H9 (cell line): ENCODE measurements at regions not wholly inside any gene's neighbourhood (a gene's known extent, or its start where the extent isn't known, plus 50 kb on each side); places are given as distances from the start of the nearest gene placed in this dataset.

Experiments used
- DNase-seq: peaks from one replicate; pipeline ENCODE4 v3.0.0-alpha.2; 2017
- H2AFZ ChIP-seq: one replicate; pipeline ENCODE4 v1.6.1; 2013; ENCODE audit warnings: mild to moderate bottlenecking, low read length, control low read depth, moderate library complexity
- H2AK5ac ChIP-seq: 2 replicates; pipeline ENCODE4 v1.6.1; 2013; ENCODE audit warnings: low read length, control low read depth, mixed read lengths; ENCODE audit not compliant: insufficient read length
- H2BK120ac ChIP-seq: one replicate; pipeline ENCODE4 v1.6.1; 2013; ENCODE audit warnings: low read depth, mild to moderate bottlenecking, low read length, control low read depth, inconsistent platforms; ENCODE audit not compliant: poor library complexity, severe bottlenecking
- H2BK12ac ChIP-seq: 2 replicates; pipeline ENCODE4 v1.6.1; 2013; ENCODE audit warnings: low read length, control low read depth, mixed read lengths, low read depth; ENCODE audit not compliant: insufficient read length
- H2BK15ac ChIP-seq: 2 replicates; pipeline ENCODE4 v1.6.1; 2013; ENCODE audit warnings: low read depth, low read length, control low read depth
- H2BK20ac ChIP-seq: one replicate; pipeline ENCODE4 v1.6.1; 2013; ENCODE audit warnings: low read depth, mild to moderate bottlenecking, low read length, control low read depth, inconsistent platforms; ENCODE audit not compliant: poor library complexity, severe bottlenecking
- H2BK5ac ChIP-seq: 2 replicates; pipeline ENCODE4 v1.6.1; 2013; ENCODE audit warnings: low read length, control low read depth, mixed read lengths; ENCODE audit not compliant: insufficient read length
- H3K14ac ChIP-seq: 2 replicates; pipeline ENCODE4 v1.6.1; 2013; ENCODE audit warnings: low read length, control low read depth; ENCODE audit not compliant: insufficient read depth
- H3K18ac ChIP-seq: 2 replicates; pipeline ENCODE4 v1.6.1; 2013; ENCODE audit warnings: low read depth, mild to moderate bottlenecking, mixed read lengths, low read length, control low read depth; ENCODE audit not compliant: insufficient read length
- H3K23ac ChIP-seq: 2 replicates; pipeline ENCODE4 v1.6.1; 2013; ENCODE audit warnings: low read length, control low read depth, mixed read lengths, low read depth; ENCODE audit not compliant: insufficient read length
- H3K23me2 ChIP-seq: 2 replicates; pipeline ENCODE4 v1.6.1; 2013; ENCODE audit warnings: low read depth, mild to moderate bottlenecking, mixed read lengths, low read length, control low read depth; ENCODE audit not compliant: insufficient read length, poor library complexity, severe bottlenecking
- H3K27ac ChIP-seq: 2 replicates; pipeline ENCODE4 v1.5.1; 2013; ENCODE audit warnings: low read length, control low read depth, mixed read lengths, low read depth; ENCODE audit not compliant: insufficient read length
- H3K27me3 ChIP-seq: 2 replicates; pipeline ENCODE4 v1.6.1; 2013; ENCODE audit warnings: low read length, control low read depth, inconsistent platforms; ENCODE audit not compliant: insufficient read depth
- H3K4ac ChIP-seq: 2 replicates; pipeline ENCODE4 v1.6.1; 2013; ENCODE audit warnings: low read depth, mild to moderate bottlenecking, control low read depth, inconsistent platforms, low read length, moderate library complexity
- H3K4me1 ChIP-seq: 2 replicates; pipeline ENCODE4 v1.6.1; 2013; ENCODE audit warnings: low read length, control low read depth, inconsistent platforms; ENCODE audit not compliant: insufficient read depth
- H3K4me2 ChIP-seq: 2 replicates; pipeline ENCODE4 v1.6.1; 2013; ENCODE audit warnings: low read length, control low read depth, mixed read lengths; ENCODE audit not compliant: insufficient read length, insufficient read depth
- H3K56ac ChIP-seq: 2 replicates; pipeline ENCODE4 v1.6.1; 2013; ENCODE audit warnings: low read depth, mild to moderate bottlenecking, mixed read lengths, low read length, control low read depth; ENCODE audit not compliant: insufficient read length
- H3K79me1 ChIP-seq: 2 replicates; pipeline ENCODE4 v1.6.1; 2013; ENCODE audit warnings: low read depth, mild to moderate bottlenecking, moderate library complexity, low read length, control low read depth, inconsistent platforms; ENCODE audit not compliant: insufficient read depth, poor library complexity, severe bottlenecking
- H3K79me2 ChIP-seq: 2 replicates; pipeline ENCODE4 v1.6.1; 2013; ENCODE audit warnings: low read length, control low read depth, inconsistent platforms; ENCODE audit not compliant: insufficient read depth
- H3K9ac ChIP-seq: 2 replicates; pipeline ENCODE4 v1.6.1; 2013; ENCODE audit warnings: low read length, control low read depth, mixed read lengths; ENCODE audit not compliant: insufficient read length; ENCODE audit errors: extremely low read depth
- H3K9me3 ChIP-seq: one replicate; pipeline ENCODE4 v1.6.1; 2013; ENCODE audit warnings: low read depth, low read length, inconsistent platforms; ENCODE audit not compliant: control insufficient read depth
- H3T11ph ChIP-seq: one replicate; pipeline ENCODE4 v1.6.1; 2013; ENCODE audit warnings: mild to moderate bottlenecking, low read length, control low read depth, inconsistent platforms
- H4K20me1 ChIP-seq: one replicate; pipeline ENCODE4 v1.6.1; 2013; ENCODE audit not compliant: control insufficient read depth, insufficient read length, insufficient read depth
- H4K5ac ChIP-seq: 2 replicates; pipeline ENCODE4 v1.6.1; 2013; ENCODE audit warnings: low read depth, mild to moderate bottlenecking, mixed read lengths, low read length, control low read depth; ENCODE audit not compliant: insufficient read length
- H4K8ac ChIP-seq: replicated peaks from 2 replicates; pipeline ENCODE4 v1.6.1; 2013; ENCODE audit warnings: low read length, control low read depth, mixed read lengths, low read depth; ENCODE audit not compliant: insufficient read length
- H4K91ac ChIP-seq: 2 replicates; pipeline ENCODE4 v1.6.1; 2013; ENCODE audit warnings: low read depth, mild to moderate bottlenecking, moderate library complexity, mixed read lengths, low read length, control low read depth; ENCODE audit not compliant: insufficient read length
- H3K27ac Mint-ChIP-seq, 3 experiments: 2 replicates in 2 of 3; 3 replicates in 1 of 3; pipeline ENCODE4 v1.8.0; 2020 to 2021; ENCODE audit warnings: mixed read lengths in 3 of 3, mild to moderate bottlenecking in 1 of 3, moderate library complexity in 1 of 3
- H3K27me3 Mint-ChIP-seq: 2 replicates; pipeline ENCODE4 v1.8.0; 2021; ENCODE audit warnings: low read depth, mild to moderate bottlenecking, moderate library complexity, mixed read lengths
- H3K36me3 Mint-ChIP-seq, 3 experiments: 2 replicates in 2 of 3; 3 replicates in 1 of 3; pipeline ENCODE4 v1.8.0; 2020 to 2021; ENCODE audit warnings: low read depth in 3 of 3, mixed read lengths in 3 of 3; ENCODE audit not compliant: insufficient read depth in 1 of 3
- H3K4me1 Mint-ChIP-seq, 2 experiments: 2 replicates each; pipeline ENCODE4 v1.8.0; 2020; ENCODE audit warnings: mixed read lengths in 2 of 2
- H3K4me3 Mint-ChIP-seq, 2 experiments: 2 replicates in 1 of 2; 3 replicates in 1 of 2; pipeline ENCODE4 v1.8.0; 2020 to 2021; ENCODE audit warnings: mild to moderate bottlenecking in 2 of 2, mixed read lengths in 2 of 2, moderate library complexity in 1 of 2
- H3K9me3 Mint-ChIP-seq, 2 experiments: 2 replicates in 1 of 2; 3 replicates in 1 of 2; pipeline ENCODE4 v1.8.0; 2020; ENCODE audit warnings: mild to moderate bottlenecking in 2 of 2, mixed read lengths in 2 of 2, moderate library complexity in 1 of 2
- CTCF ChIP-seq: fragments of 200-600 bp; sonication (generic); conservative IDR thresholded peaks from 3 replicates; pipeline ENCODE4 v1.8.0; 2021; ENCODE audit warnings: antibody characterized with exemption, mild to moderate bottlenecking
- WGBS: extraction: QIAGEN DNeasy Blood & Tissue Kit; methylation state at CpG from one replicate; pipeline ENCODE4 v1.1.7; 2013; ENCODE audit warnings: missing lambda C conversion rate, low lambda C conversion rate, mixed read lengths; ENCODE audit not compliant: insufficient read length; ENCODE audit errors: extremely low coverage; 5-methylcytosine and 5-hydroxymethylcytosine counted together

GRCh38 chr1:14390816-14391215, 207.7 kb upstream of the KAZN start:
- no peak for TF ChIP-seq CTCF
- Mint-ChIP-seq H3K36me3 (peaks cover 10 to 33% (median 18%) of the 10 kb centered on the region in 3 experiments), H3K9me3 (peaks cover 21 to 26% of the 10 kb centered on the region in 2 experiments), H3K4me3 (no peak overlapping the region), H3K4me1 (peaks cover 3 to 10% of the 10 kb centered on the region in 2 experiments), H3K27ac (no peak overlapping the region), H3K27me3 (peaks cover 2% of the 10 kb centered on the region)
- Histone ChIP-seq H2BK120ac (no peak overlapping the region), H2BK5ac (no peak overlapping the region), H3K18ac (no peak overlapping the region), H3K27me3 (no peaks in the 10 kb centered on the region), H3K9me3 (no peaks in the 10 kb centered on the region), H3K9ac (no peak overlapping the region), H3K56ac (no peak overlapping the region), H2AFZ (no peak overlapping the region), H4K8ac (no peak overlapping the region), H2BK12ac (no peak overlapping the region), H4K91ac (no peak overlapping the region), H3K27ac (no peak overlapping the region), H3K4me2 (no peak overlapping the region), H4K20me1 (no peaks in the 10 kb centered on the region), H2BK15ac (no peak overlapping the region), H2BK20ac (no peak overlapping the region), H3K4ac (no peak overlapping the region), H3K23ac (no peak overlapping the region), H3K4me1 (no peaks in the 10 kb centered on the region), H3T11ph (no peak overlapping the region), H3K79me2 (no peaks in the 10 kb centered on the region), H3K23me2 (no peaks in the 10 kb centered on the region), H4K5ac (no peak overlapping the region), H3K14ac (no peak overlapping the region), H3K79me1 (no peaks in the 10 kb centered on the region), H2AK5ac (no peak overlapping the region)
- WGBS: no CpG with 5 or more reads among the region's 1 CpG
- DNase-seq: no peak
